Stimulated activated CD8-positive, alpha-beta memory T cell treated with anti-CD3 and anti-CD28 coated beads, Interleukin-7, amount 100 ng/mL, for 4 hours (primary cell): ENCODE measurements at regions not wholly inside any gene's neighbourhood (a gene's known extent, or its start where the extent isn't known, plus 50 kb on each side); places are given as distances from the start of the nearest gene placed in this dataset.
"Not testable (repeated sequence)": the region's sequence is repeated elsewhere in the genome, so short reads cannot be mapped to it uniquely, and the experiment has no call there.

Experiments used
- DNase-seq, 2 donors: peaks; one replicate each; pipeline ENCODE4 v3.0.0-alpha.2; 2020; ENCODE audit warnings: low read depth in 2 of 2

DNA sequence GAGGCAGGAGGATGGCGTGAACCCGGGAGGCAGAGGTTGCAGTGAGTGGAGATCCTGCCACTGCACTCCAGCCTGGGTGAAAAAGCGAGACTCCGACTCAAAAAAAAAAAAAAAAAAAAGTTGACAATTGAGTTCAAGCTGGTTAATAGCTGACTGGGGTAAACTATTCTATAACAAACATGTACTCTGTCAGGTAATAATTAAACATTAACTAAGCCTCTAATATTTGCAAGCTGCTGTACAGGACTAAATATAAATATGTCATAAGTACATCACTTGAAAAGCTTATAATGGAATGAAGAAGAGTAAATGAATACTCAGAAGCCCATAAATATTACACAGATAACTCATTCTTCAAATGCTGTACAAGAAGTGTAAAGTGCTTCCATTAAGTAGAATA, 190.4 kb upstream of the CRIM1 start:
- DNase-seq: no peak

DNA sequence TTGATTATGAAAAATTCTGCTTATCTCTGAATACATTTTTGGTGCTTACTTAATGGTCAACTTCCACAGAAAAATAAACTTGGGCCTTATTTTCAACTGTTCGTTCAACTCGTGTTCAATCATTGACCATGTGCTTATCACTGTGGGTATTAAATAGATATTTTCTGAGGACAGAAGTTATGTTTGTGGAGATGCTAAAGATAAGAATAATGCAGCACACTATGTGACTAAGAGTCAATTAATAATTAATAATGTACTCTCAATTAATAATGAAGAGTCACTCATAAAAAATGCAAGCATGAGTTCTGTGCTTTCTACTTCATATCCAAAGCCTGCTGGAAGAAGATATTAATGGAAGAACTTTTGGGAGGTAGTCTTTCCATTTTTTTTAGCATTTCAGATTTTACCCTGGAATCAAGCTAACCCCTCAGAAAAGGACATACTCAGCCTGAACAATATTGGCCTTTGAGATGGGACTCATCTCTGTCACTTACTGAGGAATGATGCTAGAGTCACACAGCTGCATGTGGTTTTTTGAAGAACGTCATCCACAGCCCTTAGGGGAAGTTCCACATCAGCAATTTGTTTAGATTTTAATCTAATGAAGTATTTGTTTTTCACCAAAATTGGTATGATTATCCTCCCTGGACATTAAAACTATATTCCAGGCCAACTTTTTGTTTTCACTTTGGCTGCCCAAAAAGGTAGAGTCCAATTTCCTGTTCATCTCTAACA, 191.9 kb upstream of the CRIM1 start:
- no peak for DNase-seq

DNA sequence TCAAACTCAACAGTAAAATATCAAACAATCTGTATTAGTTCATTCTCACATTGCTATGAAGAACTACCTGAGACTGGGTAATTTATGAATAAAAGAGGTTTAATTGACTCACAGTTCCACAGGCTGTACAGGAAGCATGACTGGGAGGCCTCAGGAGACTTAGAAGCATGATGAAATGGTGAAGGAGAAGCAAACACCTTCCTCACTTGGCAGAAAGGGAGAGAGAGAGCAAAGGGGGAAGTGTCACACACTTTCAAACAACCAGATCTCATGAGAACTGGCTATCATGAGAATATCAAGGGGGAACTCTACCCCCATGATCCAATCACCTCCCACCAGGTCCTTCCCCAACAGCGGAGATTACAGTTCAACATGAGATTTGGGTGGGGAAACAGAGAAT, 198.5 kb upstream of the CRIM1 start:
- DNase-seq: not testable (repeated sequence)

DNA sequence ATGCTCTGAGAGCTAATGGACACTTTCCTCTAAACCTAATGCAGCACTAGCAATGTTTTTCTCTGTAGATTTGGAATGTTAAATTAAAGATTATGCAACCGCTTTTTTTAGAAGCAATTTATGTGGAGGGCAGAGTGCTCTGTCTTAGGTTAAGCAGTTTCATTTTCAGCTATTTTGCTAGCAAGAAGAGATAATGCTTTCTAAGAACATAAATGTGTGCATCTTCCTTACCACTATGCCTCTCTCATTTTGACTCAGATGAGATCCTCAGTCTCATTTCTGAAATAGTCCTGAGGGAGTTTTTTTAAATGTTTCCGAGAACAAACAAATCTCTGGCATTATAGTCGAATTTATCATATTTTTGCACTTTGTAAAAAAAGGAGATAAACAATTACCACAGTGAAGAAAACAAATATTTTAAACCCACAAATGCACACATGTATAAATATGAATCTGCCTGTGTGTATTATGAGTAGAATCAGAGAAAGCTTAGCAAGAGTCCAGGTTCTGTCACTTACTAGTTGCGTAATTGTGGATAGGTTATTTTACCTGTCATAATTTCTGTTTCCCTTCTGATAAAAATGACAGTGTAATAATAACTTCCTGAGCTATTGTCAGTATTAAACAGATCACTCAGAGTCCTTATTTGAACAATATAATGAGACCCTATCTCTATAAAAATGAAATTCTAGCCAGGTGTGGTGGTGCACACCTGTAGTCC, 207.7 kb upstream of the CRIM1 start:
- no peak for DNase-seq

DNA sequence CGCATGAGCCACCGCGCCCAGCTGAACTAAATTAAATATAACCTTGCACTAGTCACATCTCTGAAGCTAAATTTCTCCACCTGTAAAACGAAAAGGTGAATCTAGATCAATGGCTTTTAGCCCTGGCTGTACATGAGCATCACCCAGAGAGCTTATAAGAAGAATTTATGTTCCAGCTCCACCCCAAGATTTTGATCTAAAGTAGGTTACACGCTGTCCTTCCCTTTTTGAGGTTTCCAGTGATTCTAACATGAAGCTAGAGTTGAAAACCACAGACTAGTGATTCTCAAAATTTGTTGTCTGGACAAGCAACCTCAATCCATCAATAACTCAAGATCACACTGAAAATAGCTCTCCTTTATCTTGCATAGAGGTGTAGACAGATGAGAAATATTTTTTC, 208.8 kb upstream of the CRIM1 start:
- DNase-seq: no peak

DNA sequence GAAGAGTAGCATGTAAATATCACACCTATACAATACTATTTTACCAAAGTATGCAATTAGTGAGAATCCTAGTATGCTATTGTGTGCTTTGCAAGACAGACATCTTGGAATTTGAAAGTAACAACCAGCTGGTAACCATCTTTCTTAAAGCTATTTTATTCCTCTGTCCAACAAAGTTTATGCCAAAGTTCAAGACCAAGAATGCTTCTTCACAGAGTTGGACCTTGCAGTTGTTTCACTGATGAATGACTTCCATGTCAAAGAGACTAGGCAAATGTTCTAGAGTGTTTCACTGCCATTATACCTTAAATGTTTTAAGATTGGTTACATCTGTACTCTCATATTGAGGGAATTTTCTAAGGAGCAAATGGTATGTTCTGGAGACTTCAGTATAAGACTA, 215.2 kb upstream of the CRIM1 start:
- no peak for DNase-seq

DNA sequence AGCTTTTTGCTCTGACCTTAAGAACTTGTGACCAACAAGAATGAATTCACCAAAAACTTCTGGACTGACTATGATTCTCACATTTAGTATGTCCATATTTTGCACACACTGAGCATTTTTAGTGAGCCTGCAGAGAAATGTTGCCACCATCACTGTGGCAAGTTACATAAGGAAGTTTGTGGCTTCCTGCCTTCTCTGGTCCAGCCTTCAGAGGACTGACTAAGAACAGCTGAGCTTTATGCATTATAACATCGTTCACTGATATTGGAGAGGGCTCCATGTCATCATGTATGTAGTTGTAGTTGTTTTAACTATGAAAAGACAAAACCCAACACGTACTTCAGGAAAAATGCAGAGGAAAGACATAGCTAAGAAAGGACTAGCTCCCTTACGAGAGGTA, 218.0 kb upstream of the CRIM1 start:
- DNase-seq: no peak

DNA sequence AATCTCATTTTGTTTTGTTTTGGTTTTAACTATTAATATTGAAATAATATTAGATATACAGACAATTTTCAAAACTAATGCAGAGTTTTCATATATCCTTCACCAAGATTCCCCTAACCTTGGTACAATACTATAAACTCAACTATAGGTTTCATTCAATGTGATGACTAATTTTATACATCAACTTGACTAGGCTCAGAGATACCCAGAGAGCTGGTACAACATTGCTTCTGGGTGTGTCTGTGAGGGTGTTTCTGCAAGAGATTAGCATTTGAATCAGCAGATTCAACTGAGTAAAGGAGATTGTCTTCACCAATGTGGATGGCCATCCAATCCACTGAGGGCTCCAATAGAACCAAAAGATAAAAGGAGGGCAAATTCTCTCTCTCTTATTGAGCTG, 221.3 kb upstream of the CRIM1 start:
- DNase-seq: no peak

DNA sequence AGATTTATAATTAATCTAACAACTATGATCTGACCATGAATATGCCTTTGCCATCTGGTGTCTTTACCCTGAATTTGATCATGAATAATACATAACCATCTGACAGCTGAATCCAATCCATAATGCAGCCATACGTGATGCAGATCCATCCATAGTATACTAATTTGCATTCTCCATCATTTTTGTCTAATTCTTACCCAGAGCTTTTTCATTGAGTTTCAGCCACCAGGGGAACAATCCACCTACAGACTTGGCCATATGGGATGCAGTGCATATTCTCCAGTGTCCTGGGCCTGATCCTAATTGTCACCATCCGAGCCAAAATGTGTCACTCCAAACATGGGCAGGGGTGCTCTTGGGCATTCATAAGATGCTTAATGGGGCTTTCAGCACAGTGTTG, 227.2 kb upstream of the CRIM1 start:
- DNase-seq: no peak

DNA sequence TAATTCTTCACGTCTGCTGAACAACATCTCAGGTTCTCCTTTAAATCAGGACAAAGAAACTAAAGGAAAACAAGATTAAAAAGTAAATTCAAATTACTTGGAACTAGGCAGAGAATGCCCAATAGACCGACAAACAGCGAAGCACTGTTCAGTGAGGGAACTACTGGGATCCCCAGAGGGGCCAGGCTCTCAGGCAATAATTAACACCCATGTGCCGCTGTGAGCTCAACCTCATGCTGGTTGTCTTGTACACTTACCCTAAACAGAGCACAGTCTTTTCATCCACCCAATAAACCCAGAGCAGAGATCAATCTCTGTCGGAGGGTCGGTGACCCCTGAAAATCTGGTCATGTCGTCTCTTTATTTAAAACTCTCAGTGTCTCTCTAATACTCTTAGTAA, 229.9 kb upstream of the CRIM1 start:
- DNase-seq: no peak

DNA sequence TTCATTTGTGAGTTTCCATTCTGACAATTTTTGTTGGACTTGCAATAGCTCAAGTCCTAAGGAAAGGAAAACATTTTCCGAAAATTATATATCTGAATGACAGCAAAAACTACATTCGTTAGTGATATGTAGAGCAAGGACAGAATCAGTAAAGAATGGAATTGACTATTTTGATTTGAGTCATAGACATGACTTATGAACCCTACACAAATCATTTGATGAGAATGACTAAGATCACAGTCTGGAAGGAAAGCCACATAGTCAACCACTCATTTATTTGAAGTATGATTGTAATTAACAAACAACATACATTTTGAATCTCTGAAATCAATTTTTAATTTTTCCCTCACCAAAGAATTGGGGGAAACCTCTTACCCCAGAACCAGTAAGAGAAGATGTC, 231.6 kb upstream of the CRIM1 start:
- no peak for DNase-seq

DNA sequence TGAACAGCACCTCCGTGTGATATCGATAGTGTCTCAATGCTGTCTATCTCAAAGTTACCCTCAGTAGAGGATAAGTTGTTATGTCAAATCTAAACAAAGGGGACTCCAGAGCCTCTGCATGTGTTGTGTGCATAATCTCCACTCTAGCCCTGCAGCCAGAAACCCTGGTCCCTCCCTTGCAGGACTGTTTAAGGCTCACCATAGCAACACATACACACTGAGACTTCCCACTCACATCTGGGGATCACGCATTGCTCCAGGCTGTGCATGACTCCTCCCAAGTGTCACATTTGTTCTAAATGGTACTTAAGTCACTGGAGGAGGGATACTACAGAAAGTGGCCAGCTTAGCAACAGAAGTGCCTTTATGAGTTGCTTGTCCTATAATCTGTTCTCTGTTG, 258.6 kb upstream of the CRIM1 start:
- no peak for DNase-seq

DNA sequence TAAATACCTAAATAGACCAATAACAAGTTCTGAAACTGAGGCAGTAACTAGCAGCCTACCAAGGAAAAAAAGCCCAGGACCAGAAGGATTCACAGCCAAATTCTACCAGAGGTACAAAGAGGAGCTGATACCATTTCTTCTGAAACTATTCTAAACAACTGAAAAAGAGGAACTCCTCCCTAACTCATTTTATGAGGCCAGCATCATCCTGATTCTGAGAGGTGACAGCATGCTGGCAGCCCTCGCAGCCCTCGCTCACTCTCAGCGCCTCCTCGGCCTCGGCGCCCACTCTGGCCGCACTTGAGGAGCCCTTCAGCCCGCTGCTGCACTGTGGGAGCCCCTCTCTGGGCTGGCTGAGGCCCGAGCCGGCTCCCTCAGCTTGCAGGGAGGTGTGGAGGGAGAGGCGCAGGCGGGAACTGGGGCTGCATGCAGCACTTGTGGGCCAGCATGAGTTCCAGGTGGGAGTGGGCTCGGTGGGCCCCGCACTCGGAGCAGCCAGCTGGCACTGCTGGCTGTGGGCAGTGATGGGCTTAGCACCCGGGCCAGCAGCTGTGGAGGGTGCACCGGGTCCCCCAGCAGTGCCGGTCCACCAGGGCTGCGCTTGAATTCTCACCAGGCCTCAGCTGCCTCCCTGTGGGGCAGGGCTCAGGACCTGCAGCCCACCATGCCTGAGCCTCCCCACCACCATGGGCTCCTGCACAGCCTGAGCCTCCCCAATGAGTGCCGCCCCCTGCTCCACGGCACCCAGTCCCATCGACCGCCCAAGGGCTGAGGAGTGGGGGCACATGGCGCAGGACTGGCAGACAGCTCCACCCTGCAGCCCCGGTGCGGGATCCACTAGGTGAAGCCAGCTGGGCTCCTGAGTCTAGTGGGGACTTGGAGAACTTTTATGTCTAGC, 263.5 kb upstream of the CRIM1 start:
- DNase-seq: not testable (repeated sequence)

DNA sequence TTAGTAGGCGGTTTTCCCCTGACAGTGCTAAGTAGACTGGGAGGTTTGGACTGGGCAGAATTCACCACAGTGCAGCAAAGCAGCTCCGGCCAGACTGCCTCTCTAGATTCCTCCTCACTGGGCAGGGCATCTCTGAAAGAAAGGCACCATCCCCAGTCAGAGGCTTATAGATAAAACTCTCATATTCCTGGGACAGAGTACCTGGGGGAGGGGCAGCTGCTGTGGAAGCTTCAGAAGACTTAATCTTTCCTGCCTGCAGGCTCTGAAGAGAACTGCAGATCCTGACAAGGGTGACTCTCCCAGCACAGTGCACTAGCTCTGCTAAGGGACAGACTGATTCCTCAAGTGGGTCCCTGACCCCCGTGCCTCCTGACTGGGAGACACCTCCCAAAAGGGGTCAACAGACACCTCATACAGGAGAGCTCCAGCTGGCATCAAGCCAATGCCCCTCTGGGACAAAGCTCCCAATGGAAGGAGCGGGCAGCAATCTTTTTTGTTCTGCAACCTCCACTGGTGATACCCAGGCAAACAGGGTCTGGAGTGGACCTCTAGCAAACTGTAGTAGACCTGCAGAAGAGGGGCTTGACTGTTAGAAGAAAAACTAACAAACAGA, 266.8 kb upstream of the CRIM1 start:
- DNase-seq: no peak

DNA sequence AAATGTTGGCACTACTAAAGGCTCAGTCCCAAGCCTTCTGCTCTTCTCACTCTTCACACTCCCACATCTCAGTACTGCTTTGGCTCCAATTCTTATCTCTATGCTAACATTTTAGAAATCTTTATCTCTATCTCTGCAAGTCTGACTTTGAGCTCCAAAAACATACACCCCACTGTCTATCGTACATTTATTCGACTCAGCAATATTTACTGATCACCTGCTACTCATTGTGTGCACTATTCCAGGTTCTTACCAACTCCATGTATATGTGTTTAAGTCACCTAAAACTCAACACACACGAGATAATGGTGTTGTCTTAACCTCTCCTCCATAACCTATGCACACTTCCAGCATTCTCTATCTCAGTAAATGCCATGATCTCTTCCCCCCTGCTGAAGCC, 268.2 kb upstream of the CRIM1 start:
- DNase-seq: no peak

DNA sequence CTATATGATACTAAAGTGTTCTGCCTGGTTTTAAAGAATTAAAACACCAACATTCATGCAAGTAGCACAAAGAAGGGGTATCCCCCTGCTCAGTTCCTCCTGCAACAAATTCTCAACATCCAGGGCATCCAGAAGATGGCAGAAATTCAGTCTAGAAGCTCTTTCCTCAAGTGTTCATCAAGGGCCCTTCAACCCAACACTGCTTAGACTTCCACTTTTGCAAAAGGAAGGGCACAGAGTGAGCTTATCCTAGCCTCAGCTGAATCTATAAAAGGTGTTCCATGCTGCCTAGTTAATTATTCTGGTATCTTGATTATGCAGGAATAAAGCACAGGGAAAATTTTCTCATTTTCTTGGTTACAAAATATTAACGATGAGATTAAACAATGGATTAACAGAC, 275.8 kb upstream of the CRIM1 start:
- DNase-seq: no peak

DNA sequence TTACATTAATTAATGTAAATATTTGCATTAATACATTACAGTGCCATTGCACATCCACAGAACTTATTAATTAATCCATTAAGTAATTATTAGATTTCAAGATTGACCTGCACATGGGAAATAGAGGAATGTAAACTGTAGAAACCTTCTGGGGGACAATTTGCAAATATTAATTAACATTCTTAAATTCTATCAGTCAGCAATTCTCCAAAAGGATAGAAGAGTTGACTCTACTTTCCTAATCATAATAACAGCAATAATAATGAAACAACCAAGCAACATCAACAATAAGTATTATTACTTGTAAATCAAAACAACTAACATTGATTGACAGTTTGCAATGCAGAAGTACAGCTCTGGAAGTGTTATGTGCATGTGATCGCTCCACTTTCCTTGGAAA, 281.6 kb upstream of the CRIM1 start:
- DNase-seq: no peak

DNA sequence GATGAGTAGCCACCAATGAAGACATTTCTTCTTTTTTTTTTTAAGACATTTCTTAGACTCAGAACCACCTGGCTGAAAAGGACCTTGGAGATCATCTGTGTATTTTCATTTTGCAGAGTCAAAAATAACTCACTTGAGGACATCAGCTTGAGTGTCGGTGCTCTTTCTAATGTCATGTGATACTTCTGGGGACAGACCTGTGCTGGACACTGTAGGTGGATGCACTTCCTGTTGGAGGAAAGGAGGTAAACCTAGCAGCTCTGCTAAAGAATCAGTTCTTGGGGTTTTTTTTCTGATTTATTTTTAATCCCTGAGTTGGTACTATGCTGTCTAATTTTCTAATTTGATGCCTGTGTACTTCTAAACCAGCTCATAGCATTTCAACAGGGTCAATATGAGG, 283.9 kb upstream of the CRIM1 start:
- no peak for DNase-seq

DNA sequence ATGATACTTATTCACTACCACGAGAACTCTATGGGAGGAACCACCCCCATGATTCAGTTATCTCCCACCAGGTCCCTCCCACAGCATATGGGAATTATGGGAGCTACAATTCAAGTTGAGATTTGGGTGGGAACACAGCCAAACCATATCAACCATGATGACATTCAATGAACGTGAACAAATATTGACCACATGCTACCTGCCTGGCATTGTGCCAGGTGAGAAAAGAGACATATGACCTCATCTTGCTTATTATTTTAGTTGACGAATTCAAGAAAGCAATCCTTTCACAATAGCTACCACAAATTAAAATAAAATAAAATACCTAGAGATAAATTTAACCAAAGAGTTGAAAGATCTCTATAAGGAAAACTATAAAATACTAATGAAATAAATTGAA, 286.5 kb upstream of the CRIM1 start:
- no peak for DNase-seq

DNA sequence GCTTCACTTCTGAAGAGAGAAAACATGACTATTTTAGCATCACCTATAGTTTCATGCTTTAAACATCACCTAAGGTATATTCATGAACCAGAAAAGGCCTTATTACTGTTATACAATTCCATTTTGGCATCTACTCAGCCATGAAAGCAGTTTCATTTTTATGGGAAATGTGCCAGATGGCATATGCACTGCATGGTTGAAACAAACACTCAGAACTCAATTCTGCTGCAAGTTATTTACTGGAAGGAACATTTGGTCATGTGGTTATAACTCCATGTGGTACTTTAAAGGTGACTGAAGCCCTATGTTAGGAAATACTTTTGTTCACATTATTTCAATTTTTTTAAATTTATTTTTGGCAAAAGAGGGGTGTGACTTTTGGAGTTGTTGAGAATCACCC, 287.5 kb upstream of the CRIM1 start:
- no peak for DNase-seq

DNA sequence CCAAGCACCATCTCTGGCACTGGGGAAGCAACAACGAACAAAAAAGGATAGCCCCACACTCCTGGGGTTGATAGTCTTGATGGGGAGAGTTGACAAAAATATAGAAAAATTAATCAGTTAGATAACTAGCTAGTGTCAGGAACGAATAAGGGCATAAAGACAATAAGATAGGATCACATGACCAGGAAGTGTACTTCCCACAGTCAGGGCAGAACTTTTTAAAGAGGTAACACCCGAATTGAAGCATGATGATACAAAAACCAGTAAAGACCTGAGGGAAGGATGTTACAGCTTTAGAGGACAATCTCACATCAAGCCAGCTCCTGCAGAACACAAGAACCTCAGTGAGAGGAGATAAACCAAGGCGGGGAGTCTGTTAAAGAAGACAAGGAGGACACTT, 295.4 kb upstream of the CRIM1 start:
- DNase-seq: no peak

DNA sequence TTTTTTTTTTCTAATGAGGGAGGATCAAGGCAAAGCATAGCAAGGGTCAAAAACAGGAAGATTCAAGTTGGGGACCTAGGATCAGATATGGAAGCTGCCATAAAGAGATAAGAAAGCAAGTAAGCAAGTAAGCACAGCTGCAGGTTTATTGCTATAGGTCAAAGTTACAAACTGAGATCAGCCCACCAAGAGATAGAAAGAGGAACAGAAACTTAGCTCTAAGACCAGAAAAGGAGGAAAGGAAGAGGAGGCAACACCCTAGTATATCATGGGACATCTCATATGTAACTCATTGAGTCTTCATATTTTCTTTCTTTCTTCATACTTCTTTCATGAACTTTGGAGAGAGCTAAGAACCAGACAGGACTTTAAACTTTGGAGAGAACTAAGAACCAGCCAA, 295.9 kb upstream of the CRIM1 start:
- no peak for DNase-seq
